CD4-positive, alpha-beta T cell treated with Interleukin-21 for 1 hour (primary cell): ENCODE measurements at regions not wholly inside any gene's neighbourhood (a gene's known extent, or its start where the extent isn't known, plus 50 kb on each side); places are given as distances from the start of the nearest gene placed in this dataset.
"Not testable (repeated sequence)": the region's sequence is repeated elsewhere in the genome, so short reads cannot be mapped to it uniquely, and the experiment has no call there.

Experiments
- DNase-seq: peaks from one replicate; pipeline ENCODE4 v3.0.0-alpha.2; 2020

GRCh38 chrX:52261125-52261462 is 76.4 kb downstream of the MAGED4 start:
- DNase-seq = no peak

GRCh38 chrX:52261463-52262194 is 76.9 kb downstream of the MAGED4 start:
- peak; percentile 89 for DNase-seq

- no peak for DNase-seq
These were observed 77.5 kb downstream of the MAGED4 start for GRCh38 chrX:52262195-52262546.

DNA sequence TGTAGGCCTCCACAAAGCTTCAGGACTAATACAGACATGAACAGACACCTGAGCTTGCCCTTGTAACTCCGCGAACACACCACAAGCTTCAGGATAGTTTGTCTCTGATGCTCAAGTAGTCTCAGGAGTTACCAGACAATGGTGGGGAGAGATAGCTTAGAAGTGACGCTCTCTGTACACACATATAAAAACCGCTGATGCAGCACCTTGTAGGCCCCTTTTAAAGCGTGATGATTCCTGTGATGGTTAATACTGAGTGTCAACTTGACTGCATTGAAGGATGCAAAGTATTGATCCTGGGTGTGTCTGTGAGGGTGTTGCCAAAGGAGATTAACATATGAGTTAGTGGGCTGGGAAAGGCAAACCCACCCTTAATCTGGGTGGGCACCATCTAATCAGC is 78.7 kb downstream of the MAGED4 start:
- DNase-seq = no peak

DNA sequence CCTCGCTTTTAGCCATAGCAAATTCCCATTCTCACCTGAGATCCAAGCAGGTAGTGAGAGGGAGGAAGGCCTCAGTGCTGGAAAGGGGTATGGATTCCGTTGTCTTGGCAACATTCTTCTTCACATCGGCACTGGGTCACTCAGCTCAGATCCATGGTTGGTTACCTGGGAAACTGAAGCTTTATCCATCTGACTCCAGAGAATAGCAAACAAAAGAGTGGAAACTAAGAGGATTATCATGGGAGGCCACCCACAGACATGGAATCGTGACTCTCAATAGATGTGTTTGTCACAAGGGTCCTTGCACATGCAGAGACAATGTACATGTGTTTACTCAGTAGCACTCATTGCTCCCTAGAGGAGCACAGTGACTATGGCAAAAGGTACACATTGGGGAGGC is 81.0 kb downstream of the MAGED4 start:
- DNase-seq = no peak

- DNase-seq = not testable (repeated sequence)
These were observed 83.8 kb downstream of the MAGED4 start for GRCh38 chrX:52268502-52268901.

- DNase-seq = no peak
These were observed 85.9 kb downstream of the MAGED4 start for GRCh38 chrX:52270453-52271116.

DNA sequence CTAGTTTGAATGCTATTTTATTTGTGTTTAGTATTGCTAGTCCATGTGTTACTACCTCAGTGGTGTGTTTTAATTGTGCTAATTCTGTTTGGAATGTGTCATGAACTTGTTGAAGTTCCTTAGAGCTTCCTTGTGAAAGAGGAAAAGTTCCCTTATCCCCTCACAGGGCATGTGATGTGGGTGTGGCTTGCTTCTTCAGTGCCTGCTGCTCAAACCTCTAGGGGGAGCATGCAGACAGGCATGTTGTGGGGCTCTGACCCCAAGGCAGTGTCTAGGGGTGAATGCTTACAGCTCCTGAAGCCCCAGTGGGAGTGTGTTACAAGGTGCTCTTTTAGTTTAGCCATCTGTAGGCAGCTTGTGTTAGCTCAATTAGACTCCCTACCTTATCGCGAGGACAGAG is 86.5 kb downstream of the MAGED4 start:
- peak; percentile 1 for DNase-seq

DNA sequence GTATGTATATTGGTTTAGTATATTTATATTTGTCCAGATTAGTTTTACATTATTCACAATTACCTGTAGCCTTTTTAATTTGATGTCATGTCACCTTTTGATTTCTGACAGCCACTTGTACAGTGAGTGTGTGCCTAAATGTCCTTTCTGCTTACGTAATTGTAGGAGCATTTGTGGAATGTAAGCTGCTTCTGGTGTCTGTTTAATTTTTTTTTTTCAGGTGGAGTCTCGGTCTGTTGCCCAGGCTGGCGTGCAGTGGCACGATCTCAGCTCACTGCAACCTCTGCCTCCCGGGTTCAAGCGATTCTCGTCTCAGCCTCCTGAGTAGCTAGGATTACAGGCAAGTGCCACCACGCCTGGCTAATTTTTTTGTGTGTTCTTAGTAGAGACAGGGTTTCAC is 91.2 kb upstream of the XAGE2 start:
- DNase-seq = no peak

- DNase-seq = no peak
These were observed 88.0 kb upstream of the XAGE2 start for GRCh38 chrX:52280812-52281211.

GRCh38 chrX:52284865-52285264 is 84.0 kb upstream of the XAGE2 start:
- DNase-seq = no peak

GRCh38 chrX:52298968-52299367 is 69.9 kb upstream of the XAGE2 start:
- DNase-seq = not testable (repeated sequence)

- DNase-seq = not testable (repeated sequence)
These were observed 60.3 kb upstream of the XAGE2 start for GRCh38 chrX:52308532-52308931.
